GM23338 (cell line): ENCODE measurements at regions not wholly inside any gene's neighbourhood (a gene's known extent, or its start where the extent isn't known, plus 50 kb on each side); places are given as distances from the start of the nearest gene placed in this dataset.

ENCODE experiments used
- ATAC-seq: fragments of 200-7000 bp; cut with Tn5 transposase; 3 replicates; pipeline ENCODE4 v1.9.1; 2020
- DNase-seq: peaks from one replicate; pipeline ENCODE4 v3.0.0-alpha.2; 2015; ENCODE audit warnings: low spot score
- H2AFZ ChIP-seq: fragments of 200-600 bp; sonication (generic); 2 replicates; pipeline ENCODE4 v1.8.0; 2016; ENCODE audit warnings: antibody characterized with exemption, mild to moderate bottlenecking, moderate library complexity
- H3F3A ChIP-seq: fragments of 200-600 bp; sonication (generic); replicated peaks from 2 replicates; pipeline ENCODE4 v1.8.0; 2017; ENCODE audit warnings: antibody characterized with exemption, mixed run types, low read depth
- H3K27ac ChIP-seq: fragments of 200-600 bp; sonication (generic); 2 replicates; pipeline ENCODE4 v1.6.1; 2016; ENCODE audit warnings: low read depth
- H3K27me3 ChIP-seq: fragments of 200-600 bp; sonication (generic); 2 replicates; pipeline ENCODE4 v1.8.0; 2016; ENCODE audit warnings: mild to moderate bottlenecking, mixed run types, moderate library complexity; ENCODE audit not compliant: insufficient read depth
- H3K36me3 ChIP-seq: fragments of 200-600 bp; sonication (generic); 2 replicates; pipeline ENCODE4 v1.8.0; 2016; ENCODE audit warnings: mild to moderate bottlenecking; ENCODE audit not compliant: insufficient read depth
- H3K4me1 ChIP-seq: fragments of 200-600 bp; sonication (generic); 2 replicates; pipeline ENCODE4 v1.8.0; 2016; ENCODE audit warnings: mild to moderate bottlenecking, moderate library complexity; ENCODE audit not compliant: insufficient read depth
- H3K4me2 ChIP-seq: fragments of 200-600 bp; sonication (generic); 2 replicates; pipeline ENCODE4 v1.7.1; 2017; ENCODE audit warnings: mixed run types
- H3K4me3 ChIP-seq: fragments of 200-600 bp; sonication (generic); 2 replicates; pipeline ENCODE4 v1.6.1; 2016; ENCODE audit warnings: mixed run types
- H3K79me2 ChIP-seq: fragments of 200-600 bp; sonication (generic); replicated peaks from 2 replicates; pipeline ENCODE4 v1.8.0; 2017; ENCODE audit warnings: mild to moderate bottlenecking; ENCODE audit not compliant: insufficient read depth
- H3K9me2 ChIP-seq: fragments of 200-600 bp; sonication (generic); 2 replicates; pipeline ENCODE4 v1.8.0; 2017; ENCODE audit not compliant: insufficient read depth
- H4K20me1 ChIP-seq: fragments of 200-600 bp; sonication (generic); replicated peaks from 2 replicates; pipeline ENCODE4 v1.8.0; 2017; ENCODE audit warnings: mild to moderate bottlenecking; ENCODE audit not compliant: insufficient read depth
- H3K27ac Mint-ChIP-seq: 2 replicates; pipeline ENCODE4 v1.8.0; 2020; ENCODE audit warnings: inconsistent platforms, mild to moderate bottlenecking, moderate library complexity, mixed read lengths
- H3K27me3 Mint-ChIP-seq: 3 replicates; pipeline ENCODE4 v1.8.0; 2022; ENCODE audit warnings: low read depth, mild to moderate bottlenecking, moderate library complexity, mixed read lengths, inconsistent platforms; ENCODE audit not compliant: insufficient read depth, poor library complexity
- H3K36me3 Mint-ChIP-seq: 3 replicates; pipeline ENCODE4 v1.8.0; 2021; ENCODE audit warnings: low read depth, mild to moderate bottlenecking, inconsistent platforms, moderate library complexity, mixed read lengths
- H3K4me1 Mint-ChIP-seq: 3 replicates; pipeline ENCODE4 v1.8.0; 2020; ENCODE audit warnings: mild to moderate bottlenecking, inconsistent platforms, mixed read lengths
- H3K4me3 Mint-ChIP-seq: 3 replicates; pipeline ENCODE4 v1.8.0; 2021; ENCODE audit warnings: moderate library complexity, mild to moderate bottlenecking, inconsistent platforms, mixed read lengths
- H3K9me3 Mint-ChIP-seq: 3 replicates; pipeline ENCODE4 v1.8.0; 2020; ENCODE audit warnings: moderate library complexity, mild to moderate bottlenecking, inconsistent platforms, mixed read lengths
- CREB1 ChIP-seq: fragments of 250-450 bp; sonication (Bioruptor Pico); IDR thresholded peaks from 2 replicates; pipeline ENCODE4 v1.5.0; 2020; ENCODE audit warnings: low read depth, mild to moderate bottlenecking, moderate library complexity
- CTCF ChIP-seq, 2 experiments: fragments of 200-600 bp in 1 of 2; sonication (generic) in 1 of 2; conservative IDR thresholded peaks; 2 replicates each; pipeline versions ENCODE4 v1.5.1 to v1.6.1; 2016 to 2017; ENCODE audit warnings: antibody characterized with exemption in 2 of 2, low read depth in 2 of 2, mild to moderate bottlenecking in 2 of 2, moderate library complexity in 1 of 2
- ETS1 ChIP-seq: IDR thresholded peaks from 2 replicates; pipeline ENCODE4 v1.6.1; 2016; ENCODE audit warnings: antibody characterized with exemption
- EZH2 ChIP-seq: fragments of 200-600 bp; sonication (generic); IDR thresholded peaks from one replicate; pipeline ENCODE4 v1.8.0; 2017; ENCODE audit warnings: antibody characterized with exemption, mild to moderate bottlenecking, low read depth; ENCODE audit not compliant: unreplicated experiment
- NANOG ChIP-seq: IDR thresholded peaks from 2 replicates; pipeline ENCODE4 v1.6.1; 2016; ENCODE audit warnings: antibody characterized with exemption, borderline replicate concordance
- REST ChIP-seq: IDR thresholded peaks from one replicate; pipeline ENCODE4 v1.6.1; 2018; ENCODE audit warnings: antibody characterized with exemption; ENCODE audit not compliant: unreplicated experiment
- STAT1 ChIP-seq: IDR thresholded peaks from one replicate; pipeline ENCODE4 v1.6.1; 2016; ENCODE audit warnings: antibody characterized with exemption; ENCODE audit not compliant: unreplicated experiment
- ZNF114 ChIP-seq: fragments of 250-450 bp; sonication (Bioruptor Pico); IDR thresholded peaks from 2 replicates; pipeline ENCODE4 v1.5.0; 2020; ENCODE audit warnings: mild to moderate bottlenecking, moderate library complexity
- ZNF331 ChIP-seq: fragments of 250-450 bp; sonication (Bioruptor Pico); IDR thresholded peaks from 2 replicates; pipeline ENCODE4 v1.5.0; 2020; ENCODE audit warnings: low read depth, mild to moderate bottlenecking, moderate library complexity

GRCh38 chr21:26761174-26761915 lies 83.9 kb downstream of the ADAMTS1 start (continued):
- TF ChIP-seq REST, result no peak

GRCh38 chr21:26759731-26760130 lies 85.5 kb downstream of the ADAMTS1 start:
- H2AFZ ChIP-seq, result no peak overlapping the region
- no peaks in the 10 kb centered on the region for H3K4me1 ChIP-seq
- DNase-seq, result no peak
- Mint-ChIP-seq H3K27me3 (no peaks in the 10 kb centered on the region), H3K36me3 (no peaks in the 10 kb centered on the region), H3K27ac (no peak overlapping the region), H3K4me1 (no peaks in the 10 kb centered on the region), H3K4me3 (no peak overlapping the region), H3K9me3 (no peaks in the 10 kb centered on the region)
- no peak for ATAC-seq
- no peak overlapping the region for H3K4me3 ChIP-seq
- H3K79me2 ChIP-seq, result no peaks in the 10 kb centered on the region
- no peaks in the 10 kb centered on the region for H3K36me3 ChIP-seq
- no peak overlapping the region for H3K27ac ChIP-seq
- TF ChIP-seq NANOG (no peak), ZNF114 (CRISPR knock-in tag) (no peak), CREB1 (CRISPR knock-in tag) (no peak), ZNF331 (no peak), ETS1 (no peak), STAT1 (no peak), CTCF (conservative IDR thresholded peaks at IDR 0.05; ENCODE audit: low read depth in 2 of 2) (no peak), EZH2 (no peak)
- H3K4me2 ChIP-seq, result no peak overlapping the region
- H3K9me2 ChIP-seq, result peaks cover 13% of the 10 kb centered on the region; the same call in 1 of the 2 replicates
- H4K20me1 ChIP-seq, result no peaks in the 10 kb centered on the region
- H3K27me3 ChIP-seq, result no peaks in the 10 kb centered on the region
- no peaks in the 10 kb centered on the region for H3F3A ChIP-seq
